Neural cell (in vitro differentiated cells): ENCODE measurements at regions not wholly inside any gene's neighbourhood (a gene's known extent, or its start where the extent isn't known, plus 50 kb on each side); places are given as distances from the start of the nearest gene placed in this dataset.

Experiments used
- H2AFZ ChIP-seq: fragments of 200-600, 300-800 bp; sonication (generic), shearing (Covaris generic); 2 replicates; pipeline ENCODE4 v1.6.0; 2014; ENCODE audit warnings: low read depth, mild to moderate bottlenecking, antibody characterized with exemption, low read length, moderate library complexity
- H3F3A ChIP-seq: fragments of 200-600 bp; shearing (Covaris generic); 2 replicates; pipeline ENCODE4 v1.6.1; 2016; ENCODE audit warnings: mild to moderate bottlenecking, moderate library complexity, mixed read lengths, antibody characterized with exemption, low read length; ENCODE audit not compliant: insufficient read depth, poor library complexity, severe bottlenecking
- H3K27ac ChIP-seq: fragments of 200-600, 300-800 bp; sonication (generic), shearing (Covaris generic); 2 replicates; pipeline ENCODE4 v1.5.1; 2014; ENCODE audit warnings: mild to moderate bottlenecking, low read length, moderate library complexity
- H3K27me3 ChIP-seq: fragments of 300-800, 200-600 bp; sonication (generic), shearing (Covaris generic); 2 replicates; pipeline ENCODE4 v1.6.0; 2014; ENCODE audit warnings: mild to moderate bottlenecking, low read depth, low read length, moderate library complexity; ENCODE audit not compliant: insufficient read depth
- H3K36me3 ChIP-seq: fragments of 300-800, 200-600 bp; sonication (generic), shearing (Covaris generic); 2 replicates; pipeline ENCODE4 v1.5.1; 2014; ENCODE audit warnings: mild to moderate bottlenecking, antibody characterized with exemption, low read length, moderate library complexity; ENCODE audit not compliant: insufficient read depth
- H3K4me2 ChIP-seq: fragments of 300-800, 200-600 bp; sonication (generic), shearing (Covaris generic); 2 replicates; pipeline ENCODE4 v1.6.0; 2014; ENCODE audit warnings: mild to moderate bottlenecking, low read length
- H3K4me3 ChIP-seq: fragments of 300-800, 200-600 bp; sonication (generic), shearing (Covaris generic); 2 replicates; pipeline ENCODE4 v1.5.1; 2014; ENCODE audit warnings: mild to moderate bottlenecking, low read length, moderate library complexity
- H3K79me2 ChIP-seq: fragments of 200-600 bp; shearing (Covaris generic); replicated peaks from 2 replicates; pipeline ENCODE4 v1.6.0; 2014; ENCODE audit warnings: mild to moderate bottlenecking, low read length, moderate library complexity; ENCODE audit not compliant: insufficient read depth
- H3K9ac ChIP-seq: fragments of 300-800, 200-600 bp; sonication (generic), shearing (Covaris generic); 2 replicates; pipeline ENCODE4 v1.6.1; 2016; ENCODE audit warnings: mild to moderate bottlenecking, low read length, mixed read lengths
- H3K9me2 ChIP-seq: fragments of 200-600 bp; shearing (Covaris generic); 2 replicates; pipeline ENCODE4 v1.6.1; 2016; ENCODE audit warnings: mild to moderate bottlenecking, low read length, mixed read lengths; ENCODE audit not compliant: insufficient read depth
- H3K9me3 ChIP-seq: fragments of 200-600, 300-800 bp; sonication (generic), shearing (Covaris generic); 2 replicates; pipeline ENCODE4 v1.6.1; 2016; ENCODE audit warnings: mild to moderate bottlenecking, mixed run types, low read length, moderate library complexity, mixed read lengths
- H4K20me1 ChIP-seq: fragments of 200-600 bp; shearing (Covaris generic); 2 replicates; pipeline ENCODE4 v1.6.1; 2016; ENCODE audit warnings: mild to moderate bottlenecking, mixed run types; ENCODE audit not compliant: insufficient read depth
- CTCF ChIP-seq: fragments of 450-650 bp; IDR thresholded peaks from 2 replicates; pipeline ENCODE4 v1.5.1; 2014; ENCODE audit warnings: antibody characterized with exemption, mild to moderate bottlenecking, moderate library complexity; ENCODE audit not compliant: poor library complexity, severe bottlenecking
- EP300 ChIP-seq: fragments of 450-650 bp; conservative IDR thresholded peaks from 2 replicates; pipeline ENCODE4 v1.6.1; 2014; ENCODE audit warnings: antibody characterized with exemption, mild to moderate bottlenecking, moderate library complexity; ENCODE audit not compliant: poor library complexity, severe bottlenecking
- EZH2 ChIP-seq: fragments of 200-600, 300-800 bp; shearing (Covaris generic), sonication (generic); IDR thresholded peaks from 2 replicates; pipeline ENCODE4 v1.6.1; 2014; ENCODE audit warnings: antibody characterized with exemption, low read length, borderline replicate concordance, mild to moderate bottlenecking; ENCODE audit not compliant: insufficient read depth, poor library complexity, severe bottlenecking
- MXI1 ChIP-seq: fragments of 450-650 bp; conservative IDR thresholded peaks from 2 replicates; pipeline ENCODE4 v1.6.1; 2014; ENCODE audit warnings: antibody characterized with exemption, mild to moderate bottlenecking; ENCODE audit not compliant: poor library complexity, severe bottlenecking
- POLR2AphosphoS5 ChIP-seq: IDR thresholded peaks from 2 replicates; pipeline ENCODE4 v1.6.1; 2012
- RAD21 ChIP-seq: fragments of 450-650 bp; conservative IDR thresholded peaks from 2 replicates; pipeline ENCODE4 v1.6.1; 2014; ENCODE audit warnings: antibody characterized with exemption, mild to moderate bottlenecking, moderate library complexity
- REST ChIP-seq: IDR thresholded peaks from 2 replicates; pipeline ENCODE4 v1.6.1; 2012; ENCODE audit warnings: borderline replicate concordance
- SMC3 ChIP-seq: fragments of 450-650 bp; conservative IDR thresholded peaks from 2 replicates; pipeline ENCODE4 v1.6.1; 2014; ENCODE audit warnings: antibody characterized with exemption, mild to moderate bottlenecking, moderate library complexity; ENCODE audit not compliant: poor library complexity
- TAF1 ChIP-seq: IDR thresholded peaks from 2 replicates; pipeline ENCODE4 v1.6.1; 2012; ENCODE audit warnings: low read depth

DNA sequence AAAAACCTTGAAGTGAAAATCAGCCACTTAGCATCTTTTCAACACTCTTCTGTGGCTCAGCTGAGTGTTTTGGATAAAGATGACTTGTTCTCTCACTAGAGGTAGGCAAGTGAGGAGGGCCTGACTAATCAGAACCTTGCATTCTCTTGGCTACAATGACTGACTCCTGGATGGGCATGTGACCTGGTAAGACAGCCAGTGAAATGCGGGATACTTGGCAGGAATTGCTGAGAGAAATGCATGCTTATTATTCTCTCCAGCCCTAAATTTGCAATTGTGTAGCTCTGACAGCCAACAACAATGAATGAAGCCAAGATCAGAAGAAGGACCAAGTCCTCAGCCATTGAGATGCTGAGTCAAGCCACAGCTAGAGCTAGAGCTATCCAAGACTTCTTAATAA, 490.5 kb upstream of the ZNF608 start:
- Histone ChIP-seq H3K4me2 (no peak overlapping the region), H3K27ac (no peak overlapping the region), H2AFZ (no peak overlapping the region)

GRCh38 chr5:125244531-125244930, 498.1 kb upstream of the ZNF608 start:
- Histone ChIP-seq H3K4me2 (no peak overlapping the region), H3K27me3 (no peaks in the 10 kb centered on the region), H3K4me3 (no peak overlapping the region), H3K36me3 (no peaks in the 10 kb centered on the region), H2AFZ (no peak overlapping the region), H3K79me2 (no peaks in the 10 kb centered on the region), H3K9ac (no peak overlapping the region), H3K27ac (no peak overlapping the region), H3F3A (no peaks in the 10 kb centered on the region), H3K9me3 (no peaks in the 10 kb centered on the region), H3K9me2 (no peaks in the 10 kb centered on the region), H4K20me1 (no peaks in the 10 kb centered on the region)
- TF ChIP-seq TAF1 (no peak), EP300 (no peak), EZH2 (no peak), CTCF (no peak), POLR2AphosphoS5 (no peak), RAD21 (no peak), SMC3 (no peak)

More for the DNA sequence above, 490.5 kb upstream of the ZNF608 start:
- H3K27me3 ChIP-seq: no peaks in the 10 kb centered on the region
- no peaks in the 10 kb centered on the region for H3K9me3 ChIP-seq
- no peak overlapping the region for H3K4me3 ChIP-seq
- no peaks in the 10 kb centered on the region for H3K79me2 ChIP-seq
- no peaks in the 10 kb centered on the region for H4K20me1 ChIP-seq
- H3K9me2 ChIP-seq: no peaks in the 10 kb centered on the region
- H3K36me3 ChIP-seq: no peaks in the 10 kb centered on the region
- H3K9ac ChIP-seq: no peak overlapping the region
- H3F3A ChIP-seq: no peaks in the 10 kb centered on the region
- TF ChIP-seq CTCF (no peak), EP300 (no peak), TAF1 (no peak), POLR2AphosphoS5 (no peak), SMC3 (no peak), EZH2 (no peak), REST (no peak), RAD21 (no peak), MXI1 (no peak)
